A673 (cell line): ENCODE measurements at regions not wholly inside any gene's neighbourhood (a gene's known extent, or its start where the extent isn't known, plus 50 kb on each side); places are given as distances from the start of the nearest gene placed in this dataset.

Source experiments
- EZH2 ChIP-seq: fragments of 200-600 bp; sonication (generic); IDR thresholded peaks from 2 replicates; pipeline ENCODE4 v1.6.1; 2017; ENCODE audit warnings: borderline replicate concordance, low read depth, mild to moderate bottlenecking, mixed read lengths, antibody characterized with exemption, low read length; ENCODE audit not compliant: poor library complexity, severe bottlenecking
- TF ChIP-seq, protein P1 (sequence below): fragments of 300-800, 200-600 bp; sonication (generic); conservative IDR thresholded peaks from 2 replicates; pipeline ENCODE4 v1.5.1; 2017; ENCODE audit warnings: low read depth, mild to moderate bottlenecking, antibody characterized with exemption, low read length, moderate library complexity, mixed read lengths

DNA sequence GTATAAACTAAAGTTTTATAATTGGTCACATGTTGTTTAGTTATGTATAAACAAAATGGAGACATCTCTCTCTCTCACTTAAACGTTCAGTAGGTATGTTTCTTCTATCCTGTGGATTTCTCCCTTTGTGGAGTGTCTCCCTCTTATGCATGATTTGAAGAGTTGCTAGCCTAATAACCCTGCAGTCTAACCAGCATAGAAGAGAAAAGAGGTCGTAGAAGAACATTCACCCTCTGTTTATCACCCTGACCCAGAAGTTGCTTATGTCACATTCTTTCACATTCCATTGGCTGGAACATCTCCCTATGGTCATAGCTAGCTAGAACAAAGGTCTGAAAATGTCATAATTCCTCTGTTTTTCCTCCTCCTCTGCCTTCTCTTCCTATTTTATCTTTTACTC lies 176.8 kb upstream of the PCDH20 start:
- TF ChIP-seq, protein P1, sequence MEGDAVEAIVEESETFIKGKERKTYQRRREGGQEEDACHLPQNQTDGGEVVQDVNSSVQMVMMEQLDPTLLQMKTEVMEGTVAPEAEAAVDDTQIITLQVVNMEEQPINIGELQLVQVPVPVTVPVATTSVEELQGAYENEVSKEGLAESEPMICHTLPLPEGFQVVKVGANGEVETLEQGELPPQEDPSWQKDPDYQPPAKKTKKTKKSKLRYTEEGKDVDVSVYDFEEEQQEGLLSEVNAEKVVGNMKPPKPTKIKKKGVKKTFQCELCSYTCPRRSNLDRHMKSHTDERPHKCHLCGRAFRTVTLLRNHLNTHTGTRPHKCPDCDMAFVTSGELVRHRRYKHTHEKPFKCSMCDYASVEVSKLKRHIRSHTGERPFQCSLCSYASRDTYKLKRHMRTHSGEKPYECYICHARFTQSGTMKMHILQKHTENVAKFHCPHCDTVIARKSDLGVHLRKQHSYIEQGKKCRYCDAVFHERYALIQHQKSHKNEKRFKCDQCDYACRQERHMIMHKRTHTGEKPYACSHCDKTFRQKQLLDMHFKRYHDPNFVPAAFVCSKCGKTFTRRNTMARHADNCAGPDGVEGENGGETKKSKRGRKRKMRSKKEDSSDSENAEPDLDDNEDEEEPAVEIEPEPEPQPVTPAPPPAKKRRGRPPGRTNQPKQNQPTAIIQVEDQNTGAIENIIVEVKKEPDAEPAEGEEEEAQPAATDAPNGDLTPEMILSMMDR, result no peak
- no peak for TF ChIP-seq EZH2
